Fibroblast of mammary gland (primary cell): ENCODE measurements at regions not wholly inside any gene's neighbourhood (a gene's known extent, or its start where the extent isn't known, plus 50 kb on each side); places are given as distances from the start of the nearest gene placed in this dataset.
"Not testable (repeated sequence)": the region's sequence is repeated elsewhere in the genome, so short reads cannot be mapped to it uniquely, and the experiment has no call there.

Source experiments
- DNase-seq: peaks from one replicate; pipeline ENCODE4 v3.0.0-alpha.2; 2010; ENCODE audit warnings: low read depth
- H3K4me3 ChIP-seq: 2 replicates; pipeline ENCODE4 v1.5.1; 2011; ENCODE audit warnings: low read depth, mild to moderate bottlenecking, low read length, moderate library complexity; ENCODE audit not compliant: control insufficient read depth
- TF ChIP-seq, protein P1 (sequence below): conservative IDR thresholded peaks from 2 replicates; pipeline ENCODE4 v1.5.1; 2011; ENCODE audit warnings: low read depth, low read length, inconsistent platforms; ENCODE audit not compliant: control insufficient read depth, insufficient read depth

DNA sequence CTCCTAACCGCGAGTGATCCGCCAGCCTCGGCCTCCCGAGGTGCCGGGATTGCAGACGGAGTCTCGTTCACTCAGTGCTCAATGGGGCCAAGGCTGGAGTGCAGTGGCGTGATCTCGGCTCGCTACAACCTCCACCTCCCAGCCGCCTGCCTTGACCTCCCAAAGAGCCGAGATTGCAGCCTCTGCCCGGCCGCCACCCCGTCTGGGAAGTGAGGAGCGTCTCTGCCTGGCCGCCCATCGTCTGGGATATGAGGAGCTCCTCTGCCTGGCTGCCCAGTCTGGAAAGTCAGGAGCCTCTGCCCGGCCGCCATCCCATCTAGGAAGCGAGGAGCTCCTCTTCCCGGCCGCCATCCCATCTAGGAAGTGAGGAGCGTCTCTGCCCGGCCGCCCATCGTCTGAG, 58.8 kb upstream of the ANKRD30BL start:
- not testable (repeated sequence) for H3K4me3 ChIP-seq, DNase-seq

DNA sequence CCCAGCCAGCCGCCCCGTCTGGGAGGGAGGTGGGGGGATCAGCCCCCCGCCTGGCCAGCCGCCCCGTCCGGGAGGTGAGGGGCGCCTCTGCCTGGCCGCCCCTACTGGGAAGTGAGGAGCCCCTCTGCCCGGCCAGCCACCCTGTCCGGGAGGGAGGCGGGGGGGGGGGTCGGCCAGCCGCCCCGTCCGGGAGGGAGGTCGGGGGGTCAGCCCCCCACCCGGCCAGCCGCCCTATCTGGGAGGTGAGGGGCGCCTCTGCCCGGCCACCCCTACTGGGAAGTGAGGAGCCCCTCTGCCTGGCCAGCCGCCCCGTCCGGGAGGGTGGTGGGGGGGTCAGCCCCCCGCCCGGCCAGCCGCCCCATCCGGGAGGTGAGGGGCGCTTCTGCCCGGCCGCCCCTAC, 60.1 kb upstream of the ANKRD30BL start:
- not testable (repeated sequence) for H3K4me3 ChIP-seq

DNA sequence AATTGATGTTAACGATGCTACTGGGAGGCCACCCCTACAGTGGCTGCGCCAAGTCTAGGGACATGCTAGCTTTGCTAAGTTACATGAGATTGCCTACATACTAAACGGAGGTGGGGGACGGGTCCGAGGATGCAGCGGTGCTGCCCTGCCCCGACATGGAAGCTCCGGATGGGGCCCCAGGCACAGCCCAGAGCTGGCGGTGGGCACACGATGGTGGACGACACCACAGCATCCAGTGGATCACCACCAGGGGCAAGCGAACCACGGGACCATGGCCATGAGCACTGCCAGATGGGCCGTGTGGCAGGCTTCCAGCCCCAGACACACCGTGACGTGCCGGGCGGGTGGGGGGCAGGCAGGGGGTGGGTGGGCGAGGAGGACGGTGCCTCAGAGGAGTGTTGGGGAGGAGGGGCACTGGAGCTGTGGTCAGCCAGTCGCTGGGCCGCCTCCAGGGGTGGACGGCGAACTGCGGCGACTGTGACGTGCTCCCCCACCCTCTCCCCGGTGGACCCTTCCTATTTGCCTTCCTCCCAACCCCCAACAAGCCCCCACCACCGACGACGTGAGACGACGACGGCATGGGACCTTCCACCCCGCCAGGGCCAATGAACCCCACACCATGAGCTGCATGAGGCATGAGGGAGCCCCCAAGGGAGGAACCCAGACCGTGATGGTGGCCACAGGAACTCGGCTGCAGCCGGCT, 90.6 kb upstream of the ANKRD30BL start:
- TF ChIP-seq, protein P1, sequence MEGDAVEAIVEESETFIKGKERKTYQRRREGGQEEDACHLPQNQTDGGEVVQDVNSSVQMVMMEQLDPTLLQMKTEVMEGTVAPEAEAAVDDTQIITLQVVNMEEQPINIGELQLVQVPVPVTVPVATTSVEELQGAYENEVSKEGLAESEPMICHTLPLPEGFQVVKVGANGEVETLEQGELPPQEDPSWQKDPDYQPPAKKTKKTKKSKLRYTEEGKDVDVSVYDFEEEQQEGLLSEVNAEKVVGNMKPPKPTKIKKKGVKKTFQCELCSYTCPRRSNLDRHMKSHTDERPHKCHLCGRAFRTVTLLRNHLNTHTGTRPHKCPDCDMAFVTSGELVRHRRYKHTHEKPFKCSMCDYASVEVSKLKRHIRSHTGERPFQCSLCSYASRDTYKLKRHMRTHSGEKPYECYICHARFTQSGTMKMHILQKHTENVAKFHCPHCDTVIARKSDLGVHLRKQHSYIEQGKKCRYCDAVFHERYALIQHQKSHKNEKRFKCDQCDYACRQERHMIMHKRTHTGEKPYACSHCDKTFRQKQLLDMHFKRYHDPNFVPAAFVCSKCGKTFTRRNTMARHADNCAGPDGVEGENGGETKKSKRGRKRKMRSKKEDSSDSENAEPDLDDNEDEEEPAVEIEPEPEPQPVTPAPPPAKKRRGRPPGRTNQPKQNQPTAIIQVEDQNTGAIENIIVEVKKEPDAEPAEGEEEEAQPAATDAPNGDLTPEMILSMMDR, result no peak
- DNase-seq, result no peak
- no peak overlapping the region for H3K4me3 ChIP-seq

More for the DNA sequence above, 60.1 kb upstream of the ANKRD30BL start:
- not testable (repeated sequence) for DNase-seq

DNA sequence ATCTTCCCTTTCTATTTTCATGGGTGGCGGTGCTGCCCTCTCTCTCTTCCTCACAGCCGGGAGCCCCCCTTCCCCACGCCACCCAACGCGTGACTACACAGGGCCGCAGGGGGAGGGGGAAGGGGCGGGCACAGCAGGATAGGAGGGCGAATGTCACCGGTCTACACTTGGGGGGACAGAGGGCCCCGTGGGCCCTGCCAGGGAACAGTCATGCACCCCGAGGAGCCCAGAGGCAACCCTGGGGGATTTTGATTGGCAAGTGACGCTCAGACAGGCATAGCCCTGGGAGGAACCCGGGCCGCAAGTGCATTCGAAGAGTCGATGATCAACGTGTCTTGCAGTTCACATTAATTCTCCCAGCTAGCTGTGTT, 91.1 kb upstream of the ANKRD30BL start:
- TF ChIP-seq, protein P1, result no peak
- H3K4me3 ChIP-seq, result no peak overlapping the region
- DNase-seq, result no peak

DNA sequence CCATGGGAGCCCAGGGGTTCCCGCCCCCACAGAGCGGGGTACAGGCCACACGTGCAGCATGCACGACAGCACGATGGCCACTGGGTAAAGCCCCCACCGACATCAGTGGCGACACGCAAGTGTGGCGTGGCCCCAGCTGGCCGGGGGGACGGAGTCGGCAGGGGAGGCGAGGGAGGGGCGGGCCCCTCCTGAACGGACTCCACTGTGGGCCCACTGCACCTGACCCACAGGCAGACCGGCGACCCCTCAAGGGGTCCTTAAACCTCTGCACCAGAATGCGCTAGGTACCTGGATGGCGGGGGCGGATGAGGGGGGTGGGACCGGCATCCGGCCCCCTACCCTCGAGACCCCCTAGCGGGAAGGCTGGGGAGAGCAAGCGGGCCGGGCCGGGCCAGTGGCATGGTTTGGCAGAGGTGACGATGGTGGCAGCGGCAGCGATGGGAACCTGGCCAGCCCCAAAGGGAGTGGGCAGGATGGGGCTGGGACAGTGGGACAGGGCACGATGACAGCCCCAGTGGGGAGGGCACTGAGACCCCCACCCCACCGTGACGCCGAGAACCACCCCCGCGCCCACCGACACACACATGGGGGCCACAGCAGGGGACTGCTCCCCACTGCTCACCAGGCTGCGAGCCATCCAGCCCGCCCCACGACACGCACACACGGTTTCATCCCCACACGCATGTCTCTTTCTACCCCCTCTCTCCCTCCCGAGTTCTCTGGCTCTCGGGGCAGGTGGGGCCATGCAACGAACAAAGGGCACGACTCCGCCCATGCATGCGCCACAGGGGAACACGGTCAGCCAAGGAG, 91.9 kb upstream of the ANKRD30BL start:
- TF ChIP-seq, protein P1, result no peak
- no peak for DNase-seq
- no peak overlapping the region for H3K4me3 ChIP-seq

DNA sequence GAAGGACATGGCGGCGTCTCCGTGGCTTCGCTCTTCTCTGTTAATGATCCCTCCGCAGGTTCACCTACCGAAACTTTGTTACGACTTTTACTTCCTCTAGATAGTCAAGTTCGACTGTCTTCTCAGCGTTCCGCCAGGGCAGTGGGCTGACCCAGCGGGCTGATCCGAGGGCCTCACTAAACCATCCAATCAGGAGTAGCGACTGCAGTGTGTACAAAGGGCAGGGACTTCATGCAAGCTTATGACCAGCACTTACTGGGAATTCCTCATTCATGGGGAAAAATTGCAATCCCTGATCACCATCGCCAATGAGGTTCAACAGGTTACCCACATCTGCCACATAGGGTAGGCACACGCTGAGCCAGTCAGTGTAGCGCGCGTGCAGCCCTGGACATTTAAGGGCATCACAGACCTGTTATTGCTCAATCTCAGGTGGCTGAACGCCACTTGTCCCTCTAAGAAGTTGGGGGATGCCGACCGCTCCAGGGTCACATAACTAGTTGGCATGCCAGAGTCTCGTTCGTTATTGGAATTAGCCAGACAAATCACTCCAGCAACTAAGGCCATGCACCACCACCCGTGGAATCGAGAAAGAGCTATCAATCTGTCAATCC, 92.7 kb upstream of the ANKRD30BL start:
- H3K4me3 ChIP-seq, DNase-seq: not testable (repeated sequence)

DNA sequence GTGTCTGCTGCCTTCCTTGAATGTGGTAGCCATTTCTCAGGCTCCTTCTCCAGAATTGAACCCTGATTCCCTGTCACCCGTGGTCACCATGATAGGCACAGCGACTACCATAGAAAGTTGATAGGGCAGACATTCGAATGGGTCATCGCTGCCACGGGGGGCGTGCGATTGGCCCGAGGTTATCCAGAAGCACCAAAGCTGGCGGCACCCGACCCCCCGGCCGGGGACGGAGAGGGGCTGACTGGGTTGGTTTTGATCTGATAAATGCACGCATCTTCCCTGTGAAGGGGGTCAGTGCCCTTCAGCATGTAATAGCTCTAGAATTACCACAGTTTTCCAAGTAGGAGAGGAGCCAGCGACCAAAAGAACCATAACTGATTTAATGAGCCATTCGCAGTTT, 94.0 kb upstream of the ANKRD30BL start:
- no peak for DNase-seq
- TF ChIP-seq, protein P1, result no peak
- H3K4me3 ChIP-seq, result no peak overlapping the region

DNA sequence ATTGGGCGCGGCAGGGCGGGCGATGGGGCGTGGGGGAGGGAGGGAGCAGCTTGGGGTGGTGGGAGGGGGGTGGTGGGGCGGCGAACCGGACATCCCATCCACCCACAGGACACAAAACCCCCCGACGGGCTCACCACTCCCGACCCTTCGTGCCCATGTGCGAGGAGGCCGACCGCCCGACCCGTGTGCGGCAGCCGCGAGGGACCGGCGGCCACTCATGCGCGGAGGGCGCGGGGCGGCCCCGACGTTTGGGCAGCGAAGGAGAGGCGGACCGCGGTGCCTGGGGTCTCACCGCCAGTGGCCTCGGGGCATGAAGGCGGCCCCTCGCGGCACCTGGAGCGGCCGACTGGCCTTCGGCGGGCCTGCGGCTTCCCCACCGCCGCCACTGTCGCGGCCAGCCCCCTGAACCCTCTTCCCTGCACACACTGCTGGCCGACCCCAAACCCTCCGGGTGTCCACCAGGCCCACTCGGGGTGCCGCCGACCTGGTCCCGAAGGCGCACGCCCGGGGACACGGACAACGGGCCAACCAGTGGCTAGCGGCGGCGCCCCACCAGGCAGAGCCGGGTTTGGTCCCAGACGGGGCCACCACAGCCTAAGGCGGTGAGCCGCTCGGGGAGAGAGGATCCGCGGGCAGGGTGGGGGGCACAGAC, 94.6 kb upstream of the ANKRD30BL start:
- H3K4me3 ChIP-seq, result no peak overlapping the region
- TF ChIP-seq, protein P1, result no peak
- no peak for DNase-seq

DNA sequence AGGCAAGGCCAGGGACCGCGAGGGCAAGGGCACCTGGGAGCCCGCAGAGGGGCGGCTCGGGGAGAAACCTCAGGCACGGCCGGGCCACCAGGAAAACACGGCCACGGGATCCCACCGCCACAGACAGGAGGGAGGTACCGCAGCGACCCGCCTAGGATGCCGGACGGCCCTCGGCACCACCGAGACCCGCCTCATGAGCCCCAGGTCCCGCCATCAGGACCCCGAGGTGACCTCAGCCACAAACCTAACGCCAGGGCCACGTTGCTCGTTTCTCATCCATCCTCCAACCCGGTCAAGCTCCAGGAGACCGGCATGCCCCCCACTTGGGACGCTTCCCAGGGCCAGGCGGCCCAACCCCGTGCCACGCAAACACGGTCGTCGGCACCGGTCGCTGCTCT, 95.2 kb upstream of the ANKRD30BL start:
- not testable (repeated sequence) for H3K4me3 ChIP-seq

DNA sequence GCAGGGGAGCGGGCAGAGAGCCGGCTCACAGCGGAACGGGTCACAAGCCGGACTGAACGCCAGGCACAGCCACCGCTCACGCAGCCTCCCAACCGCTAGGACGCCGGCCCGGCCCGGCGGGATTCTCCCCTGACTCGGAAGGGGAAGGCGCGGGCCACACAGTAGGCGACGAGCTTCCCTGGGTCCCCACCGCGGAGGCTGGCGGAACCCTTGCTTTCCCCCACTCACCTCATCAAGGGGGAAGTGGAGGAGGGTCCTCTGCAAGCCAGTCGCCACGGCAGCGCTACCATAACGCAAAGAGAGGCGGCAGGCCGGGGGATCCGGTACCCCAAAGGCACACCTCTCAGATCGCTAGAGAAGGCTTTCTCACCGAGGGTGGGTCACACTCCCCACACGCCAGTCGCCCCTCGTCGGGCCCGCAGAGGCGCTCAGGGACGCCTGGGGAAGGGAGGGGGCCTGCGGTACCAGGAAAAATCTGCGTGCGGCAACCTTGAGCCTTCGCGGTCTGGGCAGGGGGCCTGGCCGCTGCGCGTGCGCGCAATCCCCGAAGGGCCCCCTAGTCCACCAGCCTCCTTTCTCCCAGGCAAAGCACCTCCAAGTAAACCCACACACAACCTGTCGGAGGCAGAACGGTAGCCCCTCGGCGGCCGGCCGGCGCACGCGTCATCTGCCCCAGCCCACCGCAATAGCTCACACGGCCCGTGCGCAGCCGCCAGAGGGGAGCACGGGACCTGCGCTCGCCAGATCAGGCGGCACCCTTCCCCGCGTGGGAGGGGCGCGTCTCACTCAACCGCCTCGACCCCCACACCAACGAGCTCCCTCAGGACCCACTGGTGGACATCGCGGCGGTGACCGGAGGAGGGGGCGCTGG, 95.8 kb upstream of the ANKRD30BL start:
- DNase-seq, H3K4me3 ChIP-seq: not testable (repeated sequence)

More for the DNA sequence above, 95.2 kb upstream of the ANKRD30BL start:
- DNase-seq, result not testable (repeated sequence)
